Mammary epithelial cell (primary cell): ENCODE measurements at regions not wholly inside any gene's neighbourhood (a gene's known extent, or its start where the extent isn't known, plus 50 kb on each side); places are given as distances from the start of the nearest gene placed in this dataset.

Source experiments
- CTCF ChIP-seq, 2 donors: IDR thresholded peaks in 1 of 2; conservative IDR thresholded peaks in 1 of 2; 2 replicates each; pipeline ENCODE4 v1.5.1; 2011 to 2012; ENCODE audit warnings: inconsistent platforms in 2 of 2, low read length in 2 of 2, mild to moderate bottlenecking in 2 of 2, control low read depth in 1 of 2, low read depth in 1 of 2; ENCODE audit not compliant: insufficient read depth in 1 of 2; ENCODE audit errors: extremely low read depth in 1 of 2
- EZH2 ChIP-seq: IDR thresholded peaks from 2 replicates; pipeline ENCODE4 v1.6.1; 2012; ENCODE audit warnings: low read length, inconsistent platforms, borderline replicate concordance

- TF ChIP-seq CTCF (conservative IDR thresholded peaks at IDR 0.05 in 1 of 2, IDR thresholded peaks at IDR 0.05 in 1 of 2; ENCODE audit: extremely low read depth in 1 of 2, insufficient read depth in 1 of 2, low read depth in 1 of 2, low read length in 2 of 2) (no peak), EZH2 (no peak)
Measured at GRCh38 chr17:17414341-17414805, 62.4 kb upstream of the MED9 start.
